Esophagus squamous epithelium (tissue), 5 donors: ENCODE measurements at regions not wholly inside any gene's neighbourhood (a gene's known extent, or its start where the extent isn't known, plus 50 kb on each side); places are given as distances from the start of the nearest gene placed in this dataset.

Source experiments
- DNase-seq: peaks from one replicate; lab custom pipeline; 2025; lab: John Stamatoyannopoulos, UW
- H3K27ac ChIP-seq, 4 donors: fragments of 200-600 bp; sonication (generic); one replicate each; pipeline ENCODE4 v1.5.1; 2016 to 2019; ENCODE audit warnings: mild to moderate bottlenecking in 1 of 4
- H3K27me3 ChIP-seq, 4 donors: fragments of 200-600 bp; sonication (generic); 1 replicate in 3 of 4; 2 replicates in 1 of 4; pipeline versions ENCODE4 v1.5.1 to v1.6.0; 2017 to 2021; ENCODE audit warnings: antibody characterized with exemption in 1 of 4
- H3K36me3 ChIP-seq, 3 donors: fragments of 200-600 bp; sonication (generic); one replicate each; pipeline ENCODE4 v1.5.1; 2016 to 2019
- H3K4me1 ChIP-seq, 3 donors: fragments of 200-600 bp; sonication (generic); one replicate each; pipeline ENCODE4 v1.5.1; 2017 to 2019
- H3K4me3 ChIP-seq, 4 donors: fragments of 200-600 bp; sonication (generic); 1 replicate in 3 of 4; 2 replicates in 1 of 4; pipeline ENCODE4 v1.5.1; 2016 to 2019; ENCODE audit warnings: mild to moderate bottlenecking in 2 of 4, moderate library complexity in 1 of 4
- H3K9me3 ChIP-seq, 3 donors: fragments of 200-600 bp; sonication (generic); one replicate each; pipeline ENCODE4 v1.5.1; 2016 to 2019
- POLR2A ChIP-seq, 4 donors: fragments of 450-650 bp; IDR thresholded peaks; one replicate each; pipeline ENCODE4 v1.6.1; 2017; ENCODE audit warnings: antibody characterized with exemption in 4 of 4, mild to moderate bottlenecking in 4 of 4, moderate library complexity in 3 of 4
- WGBS, 2 donors: methylation state at CpG; one replicate each; pipeline ENCODE4 v1.1.5; 2018; 5-methylcytosine and 5-hydroxymethylcytosine counted together
- intact Hi-C: fragments of 100-400 bp; cut with DNase I; formaldehyde crosslinking; loops from one replicate; pipeline ENCODE4 v1.15.0; 2022
- TF ChIP-seq, protein P1 (sequence below), 6 experiments: fragments of 450-650 bp in 4 of 6; fragments of 200-600 bp in 2 of 6; sonication (generic) in 2 of 6; IDR thresholded peaks; one replicate each; pipeline ENCODE4 v1.5.1; 2016 to 2019; ENCODE audit warnings: antibody characterized with exemption in 6 of 6, mild to moderate bottlenecking in 4 of 6, moderate library complexity in 4 of 6
- donor health status: DM: yes; HTN: yes; CAD: no.

DNA sequence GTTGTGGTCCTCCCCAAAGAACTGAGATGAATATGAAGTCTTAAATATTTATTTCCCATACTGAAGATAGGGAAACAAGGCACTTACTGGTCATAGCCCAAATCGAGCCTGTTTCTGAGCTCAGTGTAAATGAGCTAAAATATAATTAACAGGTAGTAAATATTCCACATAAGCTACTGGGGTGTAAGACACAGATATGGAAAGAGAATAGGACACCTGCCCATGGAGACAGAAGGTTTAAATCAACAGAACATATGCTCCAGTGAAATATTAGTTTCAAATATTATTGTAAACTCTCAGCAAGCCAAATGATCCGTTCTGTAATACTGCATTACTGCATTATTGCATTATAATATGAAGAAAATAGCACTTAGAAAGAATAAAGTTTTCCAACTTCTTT, 537.9 kb downstream of the ANKRD7 start:
- 70 to 71% methylated on average over 2 of the region's 2 CpGs for WGBS, 2 donors
- Histone ChIP-seq H3K4me1 (peaks cover 0 to 18% (median 0%) of the 10 kb centered on the region in 3 donors), H3K4me3 (no peak overlapping the region), H3K27me3 (no peaks in the 10 kb centered on the region), H3K27ac (no peak overlapping the region), H3K36me3 (no peaks in the 10 kb centered on the region), H3K9me3 (no peaks in the 10 kb centered on the region)
- TF ChIP-seq, protein P1, sequence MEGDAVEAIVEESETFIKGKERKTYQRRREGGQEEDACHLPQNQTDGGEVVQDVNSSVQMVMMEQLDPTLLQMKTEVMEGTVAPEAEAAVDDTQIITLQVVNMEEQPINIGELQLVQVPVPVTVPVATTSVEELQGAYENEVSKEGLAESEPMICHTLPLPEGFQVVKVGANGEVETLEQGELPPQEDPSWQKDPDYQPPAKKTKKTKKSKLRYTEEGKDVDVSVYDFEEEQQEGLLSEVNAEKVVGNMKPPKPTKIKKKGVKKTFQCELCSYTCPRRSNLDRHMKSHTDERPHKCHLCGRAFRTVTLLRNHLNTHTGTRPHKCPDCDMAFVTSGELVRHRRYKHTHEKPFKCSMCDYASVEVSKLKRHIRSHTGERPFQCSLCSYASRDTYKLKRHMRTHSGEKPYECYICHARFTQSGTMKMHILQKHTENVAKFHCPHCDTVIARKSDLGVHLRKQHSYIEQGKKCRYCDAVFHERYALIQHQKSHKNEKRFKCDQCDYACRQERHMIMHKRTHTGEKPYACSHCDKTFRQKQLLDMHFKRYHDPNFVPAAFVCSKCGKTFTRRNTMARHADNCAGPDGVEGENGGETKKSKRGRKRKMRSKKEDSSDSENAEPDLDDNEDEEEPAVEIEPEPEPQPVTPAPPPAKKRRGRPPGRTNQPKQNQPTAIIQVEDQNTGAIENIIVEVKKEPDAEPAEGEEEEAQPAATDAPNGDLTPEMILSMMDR (IDR thresholded peaks at IDR 0.05) = no peak
- no peak for TF ChIP-seq POLR2A (IDR thresholded peaks at IDR 0.05)
- intact Hi-C loops = no loop called here
- DNase-seq = no peak

GRCh38 chr7:118764221-118764620, 539.7 kb downstream of the ANKRD7 start:
- Histone ChIP-seq H3K4me3 (no peak overlapping the region), H3K27me3 (no peaks in the 10 kb centered on the region), H3K4me1 (peaks cover 0 to 8% (median 0%) of the 10 kb centered on the region in 3 donors), H3K27ac (no peak overlapping the region), H3K9me3 (no peaks in the 10 kb centered on the region), H3K36me3 (no peaks in the 10 kb centered on the region)
- intact Hi-C loops = no loop called here
- no peak for TF ChIP-seq POLR2A (IDR thresholded peaks at IDR 0.05)
- TF ChIP-seq, protein P1 (IDR thresholded peaks at IDR 0.05) = no peak
- 90 to 96% methylated on average over 4 of the region's 4 CpGs for WGBS, 2 donors
- no peak for DNase-seq

- peaks cover 0 to 8% (median 0%) of the 10 kb centered on the region in 3 donors for H3K4me1 ChIP-seq
- H3K9me3 ChIP-seq = no peaks in the 10 kb centered on the region
- intact Hi-C loops = no loop called here
- H3K27me3 ChIP-seq = no peaks in the 10 kb centered on the region
- no peak overlapping the region for H3K4me3 ChIP-seq
- TF ChIP-seq, protein P1 (IDR thresholded peaks at IDR 0.05) = no peak
- TF ChIP-seq POLR2A (IDR thresholded peaks at IDR 0.05) = no peak
- no peak for DNase-seq
- H3K36me3 ChIP-seq = no peaks in the 10 kb centered on the region
- H3K27ac ChIP-seq = no peak overlapping the region
These were observed 547.2 kb downstream of the ANKRD7 start for GRCh38 chr7:118771672-118772071.

GRCh38 chr7:118777308-118777707, 552.8 kb downstream of the ANKRD7 start:
- DNase-seq = no peak
- WGBS, 2 donors = 41 to 50% methylated on average over 1 of the region's 1 CpG
- intact Hi-C loops = no loop called here
- no peak for TF ChIP-seq POLR2A (IDR thresholded peaks at IDR 0.05)
- TF ChIP-seq, protein P1 (IDR thresholded peaks at IDR 0.05) = no peak
- no peak overlapping the region for H3K27ac ChIP-seq
- no peaks in the 10 kb centered on the region for H3K9me3 ChIP-seq
- no peaks in the 10 kb centered on the region for H3K27me3 ChIP-seq
- no peak overlapping the region for H3K4me3 ChIP-seq
- no peaks in the 10 kb centered on the region for H3K4me1 ChIP-seq
- H3K36me3 ChIP-seq = no peaks in the 10 kb centered on the region

- intact Hi-C loops = no loop called here
- Histone ChIP-seq H3K27me3 (no peaks in the 10 kb centered on the region), H3K4me3 (no peak overlapping the region), H3K36me3 (no peaks in the 10 kb centered on the region), H3K4me1 (no peaks in the 10 kb centered on the region), H3K27ac (no peak overlapping the region), H3K9me3 (no peaks in the 10 kb centered on the region)
- no peak for TF ChIP-seq POLR2A (IDR thresholded peaks at IDR 0.05)
- TF ChIP-seq, protein P1 (IDR thresholded peaks at IDR 0.05) = no peak
- DNase-seq = no peak
- WGBS, 2 donors = 81 to 82% methylated on average over 4 of the region's 4 CpGs
These were observed 568.2 kb downstream of the ANKRD7 start for GRCh38 chr7:118792682-118793081.
